HG03045 (cell line): ENCODE measurements at regions not wholly inside any gene's neighbourhood (a gene's known extent, or its start where the extent isn't known, plus 50 kb on each side); places are given as distances from the start of the nearest gene placed in this dataset.
"Not testable (repeated sequence)": the region's sequence is repeated elsewhere in the genome, so short reads cannot be mapped to it uniquely, and the experiment has no call there.

Experiments used
- ATAC-seq: cut with Tn5 transposase; IDR thresholded peaks from one replicate; pipeline ENCODE4 v1.9.1; 2021; ENCODE audit warnings: mild to moderate bottlenecking, moderate library complexity; ENCODE audit not compliant: unreplicated experiment

DNA sequence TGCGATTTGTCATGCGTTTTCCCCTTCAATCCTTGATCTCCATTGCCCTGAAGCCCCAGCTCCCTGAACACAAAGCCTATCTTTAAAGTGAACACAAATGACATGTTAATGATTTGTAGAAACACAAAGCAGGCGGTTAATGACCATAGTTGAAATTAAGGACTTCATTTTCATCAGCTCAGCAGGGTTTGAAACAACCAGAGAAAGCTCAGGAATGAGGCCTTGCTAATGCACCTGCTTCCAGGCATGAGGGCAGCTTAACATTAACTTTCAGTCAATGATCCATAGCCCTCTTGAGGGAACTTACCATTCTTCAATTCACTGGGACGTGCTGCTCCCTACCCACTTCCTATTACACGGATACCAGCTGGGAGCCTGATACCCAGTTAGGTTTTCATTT lies 427.2 kb upstream of the CBLB start:
- ATAC-seq = no peak

DNA sequence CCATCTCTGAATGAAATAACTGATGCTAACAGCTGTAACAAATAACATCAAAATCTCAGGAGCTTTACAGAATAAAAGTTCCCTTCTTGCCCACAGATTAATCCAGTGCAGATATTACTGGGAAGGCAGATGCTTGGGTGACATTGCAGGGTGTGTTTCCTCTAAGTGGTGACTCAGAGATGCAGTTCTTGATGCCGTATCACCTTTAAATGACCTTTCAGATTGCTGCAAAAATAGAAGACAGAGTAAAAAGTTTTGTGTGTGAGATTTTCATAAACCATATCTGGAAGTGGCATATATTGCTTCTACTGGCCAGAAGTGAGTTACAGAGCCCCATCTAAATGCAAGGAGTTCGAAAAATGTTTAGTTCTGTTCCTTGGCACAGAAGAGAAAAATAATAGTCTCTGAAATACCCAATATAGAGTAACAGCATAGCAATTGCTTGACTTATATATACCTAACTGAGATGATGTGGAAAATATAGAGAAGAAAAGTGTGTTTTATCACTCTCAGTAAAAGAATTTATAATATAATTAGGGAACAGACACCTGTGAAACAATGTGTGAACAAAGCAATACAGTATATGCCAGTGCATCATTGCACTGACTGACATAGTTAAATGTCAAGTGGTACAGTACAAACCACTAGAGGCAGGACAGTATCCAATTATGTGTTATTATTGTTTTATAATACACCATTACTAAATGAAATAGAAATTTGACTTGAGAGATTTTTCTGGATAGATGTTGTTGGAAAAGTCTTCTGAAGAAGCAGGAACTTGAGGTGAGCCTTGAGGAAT lies 430.7 kb upstream of the CBLB start:
- ATAC-seq = peak; percentile 53

DNA sequence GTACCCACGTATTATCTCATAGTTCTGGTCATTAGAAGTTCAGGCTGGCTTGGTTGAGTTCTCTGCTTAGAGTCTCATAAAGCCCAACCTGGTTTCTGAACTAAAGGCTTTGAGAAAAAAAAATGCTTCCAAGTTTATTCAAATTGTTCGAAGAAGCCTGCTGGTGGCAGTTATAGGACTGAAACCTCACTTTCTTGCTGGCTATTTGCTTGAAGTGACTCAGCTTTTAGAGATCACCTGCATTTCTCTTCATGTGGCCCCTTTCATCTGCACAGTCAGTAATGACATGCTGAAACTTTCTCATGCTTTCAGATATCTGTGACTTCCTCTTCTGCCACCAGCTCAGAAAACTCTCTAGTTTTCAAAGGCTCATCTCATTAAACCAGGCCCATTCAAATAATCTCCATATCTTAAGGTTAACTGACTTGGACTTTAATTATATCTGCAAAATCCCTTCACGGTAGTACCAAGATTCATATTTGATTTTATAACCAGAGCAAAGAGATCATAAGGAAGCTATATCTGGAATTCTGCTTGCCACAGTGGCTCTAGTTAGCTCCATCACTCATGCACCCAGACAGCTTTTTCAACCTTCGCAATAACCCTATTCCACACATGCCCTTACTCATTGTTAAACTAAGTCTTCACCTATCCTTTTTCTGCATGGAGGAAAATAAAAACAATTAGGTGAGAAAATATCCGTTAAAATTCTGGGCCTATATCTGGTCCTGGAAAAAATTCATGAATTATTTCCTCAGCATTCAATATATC lies 433.8 kb upstream of the CBLB start:
- peak; percentile 89 for ATAC-seq

DNA sequence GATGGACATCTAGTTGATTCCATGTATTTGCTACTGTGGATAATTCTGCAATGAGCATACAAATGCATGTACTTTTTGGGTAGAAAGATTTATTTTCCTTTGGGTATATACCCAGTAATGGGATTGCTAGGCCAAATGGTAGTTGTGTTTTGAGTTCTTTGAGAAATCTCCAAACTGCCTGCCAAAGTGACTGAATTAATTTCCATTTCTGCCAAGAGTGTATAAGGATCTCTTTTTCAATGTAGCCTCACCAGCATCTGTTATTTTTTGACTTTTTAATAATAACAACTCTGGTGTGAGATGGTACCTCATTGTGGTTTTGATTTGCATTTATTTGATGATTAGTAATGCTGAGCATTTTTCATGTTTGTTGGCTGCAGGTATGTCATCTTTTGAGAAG lies 435.0 kb upstream of the CBLB start:
- ATAC-seq = no peak

DNA sequence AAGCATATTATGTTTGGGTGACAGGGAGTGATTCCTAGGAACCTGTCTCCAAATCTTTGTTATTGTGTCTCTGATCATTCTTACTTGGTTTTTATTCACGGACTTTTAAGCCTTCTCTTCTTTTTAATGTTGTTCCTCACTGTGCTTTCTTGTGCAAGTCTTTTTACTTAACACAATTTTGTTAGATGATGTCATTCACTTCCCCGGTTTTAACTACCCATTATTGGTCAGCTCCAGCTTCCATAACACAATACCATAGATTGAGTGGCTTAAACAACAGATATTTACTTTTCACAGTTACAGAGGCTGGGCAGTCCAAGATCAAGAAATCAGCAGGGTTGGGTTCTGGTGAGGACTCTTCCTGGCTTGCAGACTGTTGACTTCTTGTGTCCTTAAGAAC lies 436.3 kb upstream of the CBLB start:
- no peak for ATAC-seq

DNA sequence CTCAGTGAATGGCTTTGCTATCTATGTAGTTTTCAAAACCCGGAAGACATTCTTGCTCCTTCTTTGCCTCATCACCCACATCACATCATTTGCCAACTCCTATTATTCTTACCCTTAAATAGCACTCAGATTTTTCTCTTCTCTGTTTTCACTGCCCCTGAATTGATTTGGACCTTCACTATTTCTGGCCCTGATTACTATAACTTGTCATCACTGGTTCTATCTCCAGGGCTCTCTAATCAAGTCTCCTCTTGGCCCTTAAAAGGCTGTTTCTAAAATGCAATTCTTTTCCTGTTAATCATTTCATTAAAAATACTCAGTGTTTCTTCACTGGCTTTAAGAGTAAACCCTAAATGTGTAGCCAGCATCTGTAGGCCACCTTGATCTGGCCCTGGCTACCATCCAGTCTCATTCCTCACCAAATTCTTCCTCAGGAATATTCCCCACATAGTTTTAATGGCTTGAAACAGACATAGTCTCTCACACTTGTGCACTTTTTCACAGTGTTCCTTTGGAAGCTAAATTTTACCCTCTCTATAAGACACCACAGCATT lies 437.1 kb upstream of the CBLB start:
- ATAC-seq = no peak

DNA sequence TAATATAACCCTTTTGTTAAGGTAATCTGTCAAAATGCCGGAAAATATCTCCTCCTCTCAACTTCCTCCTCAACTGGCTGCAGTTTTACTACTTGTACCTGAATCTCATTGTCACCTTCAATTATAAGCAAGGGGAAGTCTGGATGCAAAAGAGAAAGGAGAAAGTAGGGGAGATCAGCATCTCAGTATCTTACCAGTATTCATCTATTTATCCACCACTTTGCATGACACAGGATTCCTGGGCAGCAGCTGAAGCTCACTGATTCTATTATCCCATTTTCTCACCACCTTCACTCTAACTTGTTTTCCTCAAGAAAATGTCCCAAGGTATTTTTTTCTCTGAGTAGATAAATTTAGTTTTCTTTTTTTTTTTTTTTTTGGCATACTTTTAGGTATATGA lies 440.5 kb upstream of the CBLB start:
- no peak for ATAC-seq

DNA sequence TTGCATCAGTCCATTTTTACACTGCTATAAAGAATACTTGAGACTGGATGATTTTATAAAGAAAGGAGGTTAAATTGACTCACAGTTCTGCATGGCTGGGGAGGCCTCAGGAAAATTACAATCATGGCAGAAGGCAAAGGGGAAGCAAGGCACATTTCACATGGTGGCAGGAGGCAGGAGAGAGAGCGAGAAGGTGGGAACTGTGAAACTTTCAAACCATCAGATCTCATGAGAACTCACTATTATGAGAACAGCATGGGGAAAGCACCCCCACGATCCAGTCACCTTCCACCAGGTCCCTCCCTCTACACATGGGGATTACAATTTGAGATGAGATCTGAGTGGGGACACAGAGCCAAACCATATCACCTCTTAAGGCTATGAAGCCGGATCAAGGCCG lies 441.0 kb upstream of the CBLB start:
- not testable (repeated sequence) for ATAC-seq

DNA sequence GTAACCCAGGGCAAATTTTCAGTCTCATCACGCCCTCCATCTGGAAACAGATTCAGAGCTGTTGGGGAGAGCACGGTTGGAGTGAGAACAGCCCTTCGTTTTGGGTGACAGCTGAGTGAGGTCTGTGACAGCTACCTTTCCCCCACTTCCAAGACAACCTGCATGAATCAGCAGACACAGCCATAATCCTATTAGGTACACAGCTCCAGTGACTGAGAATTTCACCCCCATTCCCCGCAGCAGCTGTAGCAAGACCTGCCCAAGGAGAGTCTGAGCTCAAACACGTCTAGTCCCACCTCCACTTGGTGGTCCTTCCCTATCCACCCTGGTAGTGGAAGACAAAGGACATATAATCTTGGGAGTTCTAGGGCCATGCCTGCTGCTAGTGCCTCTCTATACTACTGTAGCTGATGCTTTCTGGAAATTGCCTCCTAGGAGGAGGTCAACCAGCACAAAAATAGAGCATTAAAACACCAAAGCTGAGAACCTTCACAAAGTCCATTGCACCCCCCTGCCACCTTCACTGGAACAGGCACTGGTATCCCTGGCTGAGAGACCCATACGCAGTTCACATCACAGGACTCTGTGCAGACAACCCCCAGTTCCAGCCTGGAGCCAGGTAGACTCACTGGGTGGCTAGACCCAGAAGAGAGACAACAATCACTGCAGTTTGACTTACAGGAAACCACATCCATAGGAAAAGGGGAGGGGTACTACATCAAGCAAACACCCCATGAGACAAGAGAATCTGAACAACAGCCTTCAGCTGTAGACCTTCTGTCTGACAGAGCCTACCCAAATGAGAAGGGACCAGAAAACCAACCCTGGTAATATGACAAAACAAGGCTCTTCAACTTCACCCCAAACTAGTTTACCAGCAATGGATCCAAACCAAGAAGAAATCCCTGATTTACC lies 448.6 kb upstream of the CBLB start:
- ATAC-seq = no peak

DNA sequence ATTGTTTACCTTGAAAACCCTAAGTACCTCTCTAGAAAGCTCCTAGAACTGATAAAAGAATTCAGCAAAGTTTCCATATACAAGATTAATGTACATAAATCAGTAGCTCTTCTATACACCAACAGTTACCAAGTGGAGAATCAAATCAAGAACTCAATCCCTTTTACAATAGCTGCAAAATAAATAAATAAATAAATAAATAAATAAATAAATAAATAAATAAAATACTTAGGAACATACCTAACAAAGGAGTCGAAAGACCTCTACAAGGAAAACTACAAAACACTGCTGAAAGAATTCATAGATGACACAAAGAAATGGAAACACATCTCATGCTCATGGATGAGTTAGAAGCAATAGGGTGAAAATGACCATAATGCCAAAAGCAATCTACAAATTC lies 452.6 kb upstream of the CBLB start:
- not testable (repeated sequence) for ATAC-seq

DNA sequence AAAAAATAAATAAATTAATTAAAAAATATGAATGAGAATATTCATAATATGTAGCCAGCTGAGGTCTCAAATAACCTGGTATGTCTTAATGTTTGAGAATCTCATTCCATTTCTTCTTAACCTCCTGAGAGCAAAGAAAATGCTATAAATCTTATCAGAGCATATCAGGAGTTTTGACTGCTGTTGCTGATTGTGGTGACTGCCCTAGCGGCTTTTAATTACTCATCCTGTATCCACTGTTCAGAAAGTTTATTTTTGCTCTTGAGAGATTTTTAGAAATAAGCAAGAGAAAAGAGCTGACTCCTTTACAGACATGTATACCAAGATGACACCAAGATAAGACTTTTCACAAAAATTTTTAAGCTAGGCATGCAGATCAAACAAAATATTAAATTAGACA lies 454.8 kb upstream of the CBLB start:
- no peak for ATAC-seq

DNA sequence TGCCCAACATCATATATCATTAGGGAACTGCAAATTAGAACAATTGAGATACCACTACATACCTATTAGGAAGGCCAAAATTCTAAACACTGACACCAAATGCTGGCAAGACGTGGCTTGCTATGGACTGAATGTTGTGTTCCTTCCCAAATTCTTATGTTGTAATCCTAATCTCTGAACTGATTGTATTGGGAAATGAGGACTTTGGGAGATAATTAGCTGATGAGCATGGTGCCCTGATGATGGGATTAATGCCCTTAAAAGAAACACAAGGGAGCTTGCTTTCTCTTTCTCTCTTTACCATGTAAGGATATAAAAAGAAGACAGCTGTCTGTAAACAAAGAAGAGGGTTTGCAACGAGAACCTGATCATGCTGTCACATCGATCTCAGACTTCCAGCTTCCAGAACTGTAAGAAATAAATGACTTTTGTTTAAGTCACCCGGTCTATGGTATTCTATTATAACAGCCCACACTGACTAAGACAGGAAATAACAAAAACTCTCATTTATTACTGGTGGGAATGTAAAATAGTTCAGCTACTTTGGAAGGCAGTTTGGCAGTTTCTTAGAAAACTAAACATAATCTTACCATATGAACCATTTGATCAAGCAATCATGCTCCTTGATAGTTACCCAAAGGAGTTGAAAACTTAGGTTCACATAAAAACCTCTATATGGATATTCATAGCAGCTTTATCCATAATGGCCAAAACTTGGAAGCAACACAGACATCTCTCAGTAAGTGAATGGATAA lies 458.3 kb upstream of the CBLB start:
- no peak for ATAC-seq

DNA sequence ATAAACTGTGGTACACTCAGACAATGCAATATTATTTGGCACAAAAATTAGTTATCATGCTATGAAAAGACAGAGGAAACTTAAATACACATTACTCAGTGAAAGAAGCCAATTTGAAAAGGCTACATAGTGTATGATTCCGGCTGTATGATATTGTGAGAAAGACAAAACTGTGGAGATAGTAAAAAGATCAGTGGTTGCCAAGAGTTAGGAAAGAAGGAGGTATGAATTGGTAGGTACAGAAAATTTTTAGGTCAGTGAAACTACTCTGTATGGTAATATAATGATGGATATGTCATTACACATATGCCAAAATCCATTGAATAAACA lies 458.8 kb upstream of the CBLB start:
- ATAC-seq = no peak

DNA sequence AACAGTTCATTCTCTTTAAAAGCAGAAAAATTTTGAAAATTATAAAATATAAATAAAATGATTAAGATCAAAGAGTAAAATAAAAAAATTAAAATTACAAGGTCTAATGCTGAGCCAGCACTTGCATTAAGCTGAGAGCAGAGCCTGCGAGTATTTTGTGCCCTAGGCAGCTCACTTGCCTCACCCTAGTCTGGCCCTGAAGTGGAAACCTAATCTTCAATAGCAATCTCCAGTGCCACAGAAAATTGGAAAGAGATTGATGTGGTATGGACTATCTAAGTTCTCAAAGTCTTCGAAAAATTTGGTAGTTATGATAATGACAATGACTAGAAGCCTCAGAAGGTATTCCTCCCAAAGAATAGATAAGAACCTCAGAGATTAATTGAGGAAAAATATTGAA lies 459.4 kb upstream of the CBLB start:
- no peak for ATAC-seq

DNA sequence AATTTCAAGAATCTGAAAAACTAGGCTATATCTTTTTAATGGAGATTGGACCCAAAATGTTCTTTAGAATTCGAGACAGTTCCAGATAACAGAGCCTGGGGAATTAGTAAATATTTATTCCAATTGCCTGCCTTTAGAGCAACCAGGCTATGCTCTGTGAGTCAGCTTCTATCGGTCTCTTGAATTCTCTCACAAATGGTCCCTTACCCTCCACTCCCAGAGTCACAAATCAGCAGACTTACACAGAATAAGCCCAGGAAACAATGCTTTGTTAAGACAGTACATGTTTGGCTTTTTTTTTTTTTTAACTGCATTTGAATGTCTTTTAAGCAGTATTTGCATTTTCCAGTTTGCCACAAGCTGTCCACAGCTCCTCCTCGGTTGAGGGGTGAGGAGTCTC lies 460.7 kb upstream of the CBLB start:
- no peak for ATAC-seq

DNA sequence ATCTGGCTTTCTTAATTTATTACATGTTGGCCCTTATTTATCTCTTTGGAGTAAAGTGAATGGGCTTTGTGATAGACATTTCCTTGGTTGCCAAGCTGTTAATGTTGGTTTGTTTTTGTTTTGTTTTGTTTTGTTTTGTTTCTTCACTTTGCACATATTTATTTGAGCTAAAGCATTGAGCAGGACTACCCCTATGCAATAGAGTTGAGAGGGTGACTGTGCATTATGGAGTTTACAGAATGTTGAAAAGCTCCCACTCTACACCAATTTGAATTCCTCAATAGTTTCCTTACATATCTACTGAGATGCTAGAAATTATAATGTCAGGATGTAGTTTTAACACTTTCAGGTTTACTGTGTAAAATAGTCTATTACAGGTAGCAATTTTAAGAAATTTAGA lies 462.8 kb upstream of the CBLB start:
- ATAC-seq = no peak

DNA sequence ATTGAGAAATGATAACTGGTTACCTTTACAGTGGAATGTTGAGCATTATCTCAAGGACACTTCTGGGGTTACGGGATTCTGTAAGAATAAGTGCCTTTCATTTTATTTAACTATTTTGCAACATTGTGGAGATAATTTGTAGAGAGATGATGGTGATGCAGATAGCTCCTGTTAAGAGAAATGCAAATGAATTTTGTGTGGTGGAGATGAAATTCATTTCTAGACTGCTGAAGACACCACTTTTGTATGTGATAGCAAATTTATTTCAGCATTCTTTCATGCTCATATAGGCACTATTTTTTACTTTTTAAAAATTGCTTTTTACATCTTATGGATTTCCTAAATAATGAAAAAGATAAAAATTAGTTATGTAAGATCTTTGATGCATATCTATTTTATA lies 463.3 kb upstream of the CBLB start:
- ATAC-seq = no peak

DNA sequence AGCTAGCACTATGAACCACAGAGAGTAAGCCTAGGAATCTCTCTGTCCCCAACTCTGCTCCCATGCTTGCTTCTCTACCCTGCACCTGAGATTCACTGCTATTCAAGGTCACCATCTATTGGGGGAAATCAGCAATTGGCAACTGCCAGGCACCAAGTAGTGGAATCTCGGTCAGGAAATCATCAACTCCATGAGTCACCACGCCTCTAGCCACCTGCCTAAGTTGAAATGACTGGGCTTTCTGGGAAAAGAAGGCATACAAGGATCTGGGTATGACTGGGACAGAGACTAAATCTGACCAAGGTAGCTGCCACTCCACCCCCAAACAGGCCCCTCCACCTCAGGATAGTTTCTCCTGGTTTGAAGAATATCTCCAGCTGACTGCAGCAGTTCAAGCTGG lies 464.1 kb upstream of the CBLB start:
- peak; percentile 82 for ATAC-seq

DNA sequence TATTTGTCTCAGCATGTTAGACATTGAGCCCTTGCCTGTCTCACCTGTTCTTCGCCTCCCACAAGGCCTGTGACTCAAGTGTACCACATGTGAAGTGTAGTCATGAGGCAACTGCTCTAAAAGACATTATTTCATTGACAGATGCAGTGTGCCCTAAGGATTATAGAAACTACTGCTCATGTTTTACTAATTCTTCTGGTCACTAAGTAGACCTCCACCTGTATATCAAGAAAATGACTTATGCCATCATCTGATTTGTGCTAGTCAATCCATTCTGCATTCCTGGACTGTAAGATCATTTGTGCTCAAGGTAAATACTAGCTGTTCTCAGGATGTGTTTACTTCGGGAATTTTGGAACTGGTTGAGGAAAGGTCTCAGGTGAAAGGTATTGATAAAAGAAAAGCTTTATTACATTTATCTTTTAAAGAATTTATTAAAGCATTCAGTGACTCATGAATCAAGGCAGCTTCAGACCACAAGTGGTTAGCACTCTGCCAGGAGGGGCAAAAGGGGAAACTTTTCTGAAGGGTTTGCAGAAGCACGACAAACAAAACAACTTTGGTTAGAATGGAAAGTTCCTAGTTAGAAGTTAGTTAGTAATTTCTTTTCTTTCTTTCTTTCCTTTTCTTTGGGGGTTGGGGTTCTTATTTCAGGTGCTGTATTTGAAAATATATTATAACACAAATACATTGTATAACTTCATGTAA lies 465.3 kb upstream of the CBLB start:
- ATAC-seq = no peak

DNA sequence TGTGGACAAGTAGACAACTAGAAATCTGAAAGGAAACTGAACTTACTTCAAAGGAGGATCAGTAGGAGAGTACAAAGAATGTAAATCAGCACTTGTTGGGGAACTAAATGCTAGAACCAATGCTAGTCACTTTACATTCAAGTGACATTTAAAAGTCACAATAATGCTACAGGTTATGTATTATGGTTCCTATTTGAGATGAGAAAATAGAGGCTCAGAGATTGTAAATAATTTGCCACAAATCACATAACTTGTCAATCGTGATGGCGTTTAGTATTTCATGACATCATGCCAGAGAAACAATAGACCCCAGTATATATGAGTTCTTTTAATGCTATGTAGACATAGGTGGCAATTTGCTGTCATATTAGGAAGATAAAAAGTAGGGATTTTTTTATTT lies 467.8 kb upstream of the CBLB start:
- ATAC-seq = no peak
